Dermis microvascular lymphatic vessel endothelial cell (primary cell): ENCODE measurements at regions not wholly inside any gene's neighbourhood (a gene's known extent, or its start where the extent isn't known, plus 50 kb on each side); places are given as distances from the start of the nearest gene placed in this dataset.

Experiments
- DNase-seq, 2 donors: peaks; one replicate each; pipeline versions ENCODE4 v3.0.0 to v3.0.0-alpha.2; 2010; ENCODE audit warnings: low read depth in 2 of 2

DNA sequence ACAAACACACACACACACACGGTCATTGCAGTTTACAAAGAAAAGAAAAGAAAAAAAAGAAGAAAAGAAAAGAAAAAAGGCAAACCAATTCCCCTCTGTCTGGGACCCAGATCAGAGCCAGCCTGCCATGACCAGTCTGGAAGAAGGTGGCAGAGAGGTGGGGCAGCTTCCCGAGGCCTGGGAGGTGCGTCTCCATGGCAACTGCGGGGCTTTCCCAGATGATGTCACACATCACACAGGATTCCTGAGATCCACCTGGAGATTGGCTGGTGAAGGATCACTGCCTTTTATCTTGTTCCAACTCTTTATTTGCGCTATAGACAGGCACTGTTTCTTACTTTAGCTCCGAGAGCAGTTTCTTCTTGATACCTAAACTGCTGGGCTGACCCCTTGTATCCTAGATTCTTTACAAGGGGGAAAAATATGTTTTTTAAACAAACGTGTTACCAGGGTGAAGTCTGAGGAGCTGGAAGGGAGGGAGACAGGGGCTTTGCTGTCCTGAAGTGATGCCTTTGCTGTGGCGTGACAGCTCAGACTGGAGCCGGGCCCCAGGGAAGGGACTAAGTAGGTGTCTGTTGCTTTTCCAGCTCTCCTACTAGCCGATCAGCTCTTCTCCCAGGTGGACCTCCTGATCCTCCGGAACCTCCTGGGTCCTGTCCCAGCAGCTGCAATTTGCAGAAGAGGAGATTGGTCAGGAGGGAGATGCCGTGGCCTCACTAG, 298.5 kb downstream of the KLF6 start:
- DNase-seq, result peak; percentile 30 to 70

DNA sequence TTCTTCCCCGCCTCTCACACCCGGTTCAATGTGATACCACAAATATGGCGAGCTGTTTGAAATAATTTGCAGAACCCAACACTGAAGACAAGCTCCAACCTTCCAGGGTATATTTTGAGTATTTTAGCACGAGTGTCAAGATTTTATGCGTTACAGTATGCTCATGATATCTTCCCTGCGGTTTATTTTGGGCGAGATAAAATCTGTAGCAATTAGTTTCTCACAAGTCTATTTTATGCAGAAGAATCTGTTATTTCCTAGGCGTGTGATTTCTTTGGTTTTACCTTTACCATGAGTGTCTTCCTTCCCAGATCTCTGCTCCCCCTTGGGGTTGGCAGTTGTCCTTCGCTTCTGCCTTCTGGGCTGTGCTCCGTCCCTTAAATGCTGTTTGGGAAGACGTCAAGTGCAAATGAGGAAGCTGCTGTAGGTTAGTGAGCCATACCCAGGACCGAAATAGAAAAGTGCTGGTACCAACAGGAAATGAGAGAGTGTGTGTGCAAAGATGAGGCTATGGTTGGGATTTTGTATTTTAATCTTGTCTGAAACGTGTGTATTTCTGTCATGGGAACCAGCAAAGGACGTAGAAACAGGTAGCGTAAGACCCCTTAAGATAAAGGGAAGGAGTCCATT, 299.8 kb downstream of the KLF6 start:
- DNase-seq, result no peak

DNA sequence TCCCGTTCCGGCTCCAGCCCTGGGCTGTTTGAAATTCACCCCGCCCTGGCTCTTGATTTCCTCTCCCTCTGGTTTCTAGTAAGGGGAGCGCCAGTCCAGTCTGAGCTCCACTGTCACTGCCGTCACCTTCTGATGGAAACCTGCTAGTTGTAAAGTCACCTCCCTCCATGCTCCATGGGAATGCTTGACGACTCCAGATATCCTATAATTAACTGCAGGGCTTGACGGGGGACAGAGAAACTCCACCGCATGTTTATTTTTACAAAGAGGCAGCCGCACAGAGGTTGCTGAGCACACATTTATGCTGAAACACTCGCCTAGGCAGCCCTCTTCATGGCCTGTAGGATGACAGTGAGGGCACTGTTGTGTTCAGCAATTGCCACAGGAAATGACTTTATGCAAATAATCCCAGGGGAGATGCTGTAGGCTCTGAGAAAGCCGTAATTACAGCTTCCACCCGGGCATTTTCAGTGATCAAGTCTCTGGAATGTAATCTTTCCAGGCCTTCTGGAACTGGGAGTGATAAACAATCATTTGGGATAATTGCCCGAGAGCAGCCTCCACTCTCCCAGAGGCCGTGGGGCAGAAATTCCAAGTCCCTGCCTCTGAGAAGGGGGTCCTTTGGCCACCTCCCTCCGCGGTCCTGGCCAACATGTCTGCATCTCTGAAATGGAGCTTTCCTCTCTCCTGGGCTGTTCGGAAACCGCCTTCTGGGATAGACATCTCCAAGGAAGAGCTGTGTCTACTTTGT, 300.5 kb downstream of the KLF6 start:
- no peak for DNase-seq

- peak; percentile 80 to 95 for DNase-seq
Observed at GRCh38 chr10:3482200-3482993, 302.6 kb downstream of the KLF6 start.

GRCh38 chr10:3481496-3481895, 303.5 kb downstream of the KLF6 start:
- no peak for DNase-seq

- DNase-seq, result no peak
Observed at GRCh38 chr10:3480990-3481315, 304.1 kb downstream of the KLF6 start.

- DNase-seq, result no peak
Observed at GRCh38 chr10:3480281-3480989, 304.6 kb downstream of the KLF6 start.

- DNase-seq, result no peak
Observed at GRCh38 chr10:3478632-3479240, 306.2 kb upstream of the PITRM1 start.

DNA sequence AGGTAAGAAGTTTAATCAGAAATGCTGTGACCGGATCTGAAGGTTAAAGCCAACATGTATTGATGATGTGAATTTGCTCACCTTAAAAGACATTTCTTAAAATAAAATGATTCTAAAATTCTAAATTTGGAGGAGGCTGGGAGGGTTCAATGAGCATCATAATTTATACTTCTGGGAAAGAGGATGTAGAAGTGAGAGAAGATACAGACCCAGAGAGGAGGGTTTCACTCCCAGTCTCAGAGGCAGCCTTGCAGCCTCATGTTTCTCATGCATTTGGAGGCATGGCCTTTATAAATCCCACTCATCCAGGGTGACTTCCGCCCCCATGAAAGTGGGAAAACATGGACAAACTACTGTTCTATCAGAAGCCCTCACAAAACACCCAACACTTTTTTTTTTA, 305.6 kb upstream of the PITRM1 start:
- no peak for DNase-seq

DNA sequence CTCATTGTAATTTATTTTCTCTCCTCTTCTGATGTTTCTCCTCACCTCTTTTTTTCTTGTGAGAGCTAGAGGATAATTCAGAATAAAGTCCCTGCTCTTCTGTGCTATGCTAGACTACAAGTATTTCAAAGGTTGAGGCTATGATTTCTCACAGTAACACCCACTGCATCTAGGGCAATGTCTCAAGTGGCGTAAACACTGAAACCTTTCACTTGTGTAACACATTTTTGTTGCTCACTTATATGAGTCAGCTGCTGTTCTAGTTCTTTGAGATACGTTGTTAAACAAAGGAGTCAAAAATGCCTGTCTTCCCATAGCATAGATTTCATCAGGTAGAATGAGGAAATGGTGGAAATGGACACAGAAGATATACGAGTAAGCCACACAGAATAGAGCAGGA, 305.1 kb upstream of the PITRM1 start:
- DNase-seq, result peak in 1 of 2 donors; percentile 34

GRCh38 chr10:3476640-3477448, 304.3 kb upstream of the PITRM1 start:
- DNase-seq, result no peak

GRCh38 chr10:3476186-3476585, 303.6 kb upstream of the PITRM1 start:
- DNase-seq, result no peak

DNA sequence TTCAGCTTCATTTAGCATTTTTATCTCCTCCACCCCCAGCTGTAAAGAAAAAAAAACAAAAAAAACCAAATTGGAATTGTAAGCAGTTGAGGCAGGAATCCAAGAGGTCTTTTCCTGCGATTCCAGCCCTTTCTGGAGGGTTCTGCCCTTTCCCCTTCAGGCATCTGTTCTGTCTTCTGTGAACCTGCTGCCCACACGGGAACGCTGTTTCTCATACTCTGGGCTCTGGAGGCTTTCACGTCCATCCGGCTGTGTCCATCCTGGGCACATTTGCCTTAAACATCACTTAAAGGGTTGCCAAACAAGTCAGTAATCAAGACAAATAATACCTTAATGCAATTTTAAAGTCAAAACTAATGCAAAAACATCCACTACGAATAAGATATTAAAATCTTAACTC, 302.8 kb upstream of the PITRM1 start:
- no peak for DNase-seq

- DNase-seq, result no peak
Observed at GRCh38 chr10:3474266-3474665, 301.7 kb upstream of the PITRM1 start.

DNA sequence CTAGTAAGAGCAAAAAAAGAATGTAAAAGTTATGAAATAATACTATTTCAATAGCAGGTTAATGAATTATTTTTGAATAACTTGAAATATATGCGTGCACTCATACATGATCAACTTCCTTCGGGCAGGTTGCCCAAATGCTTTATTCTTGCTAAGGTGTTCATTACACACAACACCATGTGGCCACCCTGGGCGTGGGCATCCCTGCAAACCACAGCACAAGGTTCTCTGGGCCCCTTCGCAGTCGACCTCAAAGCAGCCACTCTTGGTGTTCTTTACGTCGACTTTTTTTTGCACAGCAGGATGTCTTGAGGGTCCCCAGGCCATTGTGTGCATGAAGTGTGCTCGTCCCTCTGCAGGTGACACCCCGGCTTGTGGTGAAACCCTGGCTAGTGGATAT, 300.7 kb upstream of the PITRM1 start:
- no peak for DNase-seq

GRCh38 chr10:3472287-3473051, 299.9 kb upstream of the PITRM1 start:
- peak in 1 of 2 donors; percentile 40 for DNase-seq

GRCh38 chr10:3471927-3472286, 299.3 kb upstream of the PITRM1 start:
- no peak for DNase-seq

GRCh38 chr10:3471472-3471871, 298.9 kb upstream of the PITRM1 start:
- DNase-seq, result peak in 1 of 2 donors; percentile 62

- no peak for DNase-seq
Observed at GRCh38 chr10:3470191-3470590, 297.6 kb upstream of the PITRM1 start.
